Activated naive CD4-positive, alpha-beta T cell treated with anti-CD3 and anti-CD28 coated beads, Interleukin-2, amount 50 U/mL, for 72 hours (primary cell): ENCODE measurements at regions not wholly inside any gene's neighbourhood (a gene's known extent, or its start where the extent isn't known, plus 50 kb on each side); places are given as distances from the start of the nearest gene placed in this dataset.

Experiments used
- ATAC-seq, 2 donors: fragments of 150-1000 bp; cut with Tn5 transposase; 2 replicates each; pipeline ENCODE4 v1.10.0; 2021; ENCODE audit warnings: mild to moderate bottlenecking in 2 of 2, moderate library complexity in 2 of 2
- DNase-seq, 2 donors: peaks; one replicate each; pipeline ENCODE4 v3.0.0; 2021 to 2022; ENCODE audit warnings: low spot score in 2 of 2
- H3K27ac Mint-ChIP-seq, 2 donors: one replicate each; pipeline ENCODE4 v1.8.0; 2022; ENCODE audit warnings: mild to moderate bottlenecking in 2 of 2, mixed read lengths in 2 of 2
- H3K36me3 Mint-ChIP-seq, 2 donors: one replicate each; pipeline ENCODE4 v1.8.0; 2022; ENCODE audit warnings: mixed read lengths in 2 of 2
- H3K9me3 Mint-ChIP-seq, 2 donors: one replicate each; pipeline ENCODE4 v1.8.0; 2022; ENCODE audit warnings: mixed read lengths in 2 of 2

- no peaks in the 10 kb centered on the region for H3K9me3 Mint-ChIP-seq
- H3K36me3 Mint-ChIP-seq: no peaks in the 10 kb centered on the region
- no peak for DNase-seq
- ATAC-seq: no peak
- H3K27ac Mint-ChIP-seq: no peak overlapping the region
Measured at GRCh38 chr20:40782043-40782368, 93.0 kb upstream of the MAFB start.

GRCh38 chr20:40785346-40785745, 96.3 kb upstream of the MAFB start:
- ATAC-seq: no peak
- H3K27ac Mint-ChIP-seq: no peak overlapping the region
- no peak for DNase-seq
- peaks cover 0 to 6% of the 10 kb centered on the region in 2 donors for H3K9me3 Mint-ChIP-seq
- H3K36me3 Mint-ChIP-seq: no peaks in the 10 kb centered on the region

- no peaks in the 10 kb centered on the region for H3K36me3 Mint-ChIP-seq
- no peak overlapping the region for H3K27ac Mint-ChIP-seq
- ATAC-seq: no peak
- peaks cover 0 to 6% of the 10 kb centered on the region in 2 donors for H3K9me3 Mint-ChIP-seq
- DNase-seq: no peak
Measured at GRCh38 chr20:40786336-40786735, 97.3 kb upstream of the MAFB start.

- DNase-seq (no peak), ATAC-seq (no peak)
- H3K27ac Mint-ChIP-seq: no peak overlapping the region
- peaks cover 0 to 6% of the 10 kb centered on the region in 2 donors for H3K9me3 Mint-ChIP-seq
- H3K36me3 Mint-ChIP-seq: no peaks in the 10 kb centered on the region
Measured at GRCh38 chr20:40787941-40788340, 98.9 kb upstream of the MAFB start.

GRCh38 chr20:40797425-40797824, 108.4 kb upstream of the MAFB start:
- H3K36me3 Mint-ChIP-seq: no peaks in the 10 kb centered on the region
- H3K9me3 Mint-ChIP-seq: no peaks in the 10 kb centered on the region
- DNase-seq (no peak), ATAC-seq (no peak)
- H3K27ac Mint-ChIP-seq: no peak overlapping the region

GRCh38 chr20:40798066-40798465, 109.0 kb upstream of the MAFB start:
- no peak for DNase-seq
- ATAC-seq: no peak
- no peaks in the 10 kb centered on the region for H3K36me3 Mint-ChIP-seq
- no peak overlapping the region for H3K27ac Mint-ChIP-seq
- H3K9me3 Mint-ChIP-seq: no peaks in the 10 kb centered on the region

DNA sequence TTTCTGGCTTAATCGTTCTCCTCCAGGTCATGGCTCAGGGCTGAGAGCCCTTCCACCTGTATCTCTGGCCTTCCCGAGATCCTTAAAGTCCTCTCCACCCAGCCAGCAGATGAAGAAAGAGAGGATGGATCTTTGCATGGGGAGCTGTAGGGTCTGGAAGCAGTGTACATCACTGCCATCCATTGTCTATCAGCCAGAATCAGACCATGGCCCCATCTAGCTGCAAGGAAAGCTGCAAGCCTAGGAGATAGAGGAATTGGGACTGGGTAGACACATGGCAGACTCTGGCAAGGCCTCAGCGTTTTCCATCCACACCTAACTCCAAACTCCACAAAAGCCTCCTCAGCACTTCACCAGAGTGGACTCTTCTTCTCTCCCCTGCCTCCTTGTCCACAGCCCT, 113.8 kb upstream of the MAFB start:
- H3K9me3 Mint-ChIP-seq: no peaks in the 10 kb centered on the region
- no peak for DNase-seq
- ATAC-seq: no peak
- H3K27ac Mint-ChIP-seq: no peak overlapping the region
- H3K36me3 Mint-ChIP-seq: no peaks in the 10 kb centered on the region

GRCh38 chr20:40803381-40803780, 114.3 kb upstream of the MAFB start:
- Mint-ChIP-seq H3K9me3 (no peaks in the 10 kb centered on the region), H3K27ac (no peak overlapping the region), H3K36me3 (no peaks in the 10 kb centered on the region)
- DNase-seq (no peak), ATAC-seq (no peak)

GRCh38 chr20:40805592-40805991, 116.6 kb upstream of the MAFB start:
- no peaks in the 10 kb centered on the region for H3K9me3 Mint-ChIP-seq
- H3K36me3 Mint-ChIP-seq: no peaks in the 10 kb centered on the region
- H3K27ac Mint-ChIP-seq: no peak overlapping the region
- DNase-seq (no peak), ATAC-seq (no peak)

DNA sequence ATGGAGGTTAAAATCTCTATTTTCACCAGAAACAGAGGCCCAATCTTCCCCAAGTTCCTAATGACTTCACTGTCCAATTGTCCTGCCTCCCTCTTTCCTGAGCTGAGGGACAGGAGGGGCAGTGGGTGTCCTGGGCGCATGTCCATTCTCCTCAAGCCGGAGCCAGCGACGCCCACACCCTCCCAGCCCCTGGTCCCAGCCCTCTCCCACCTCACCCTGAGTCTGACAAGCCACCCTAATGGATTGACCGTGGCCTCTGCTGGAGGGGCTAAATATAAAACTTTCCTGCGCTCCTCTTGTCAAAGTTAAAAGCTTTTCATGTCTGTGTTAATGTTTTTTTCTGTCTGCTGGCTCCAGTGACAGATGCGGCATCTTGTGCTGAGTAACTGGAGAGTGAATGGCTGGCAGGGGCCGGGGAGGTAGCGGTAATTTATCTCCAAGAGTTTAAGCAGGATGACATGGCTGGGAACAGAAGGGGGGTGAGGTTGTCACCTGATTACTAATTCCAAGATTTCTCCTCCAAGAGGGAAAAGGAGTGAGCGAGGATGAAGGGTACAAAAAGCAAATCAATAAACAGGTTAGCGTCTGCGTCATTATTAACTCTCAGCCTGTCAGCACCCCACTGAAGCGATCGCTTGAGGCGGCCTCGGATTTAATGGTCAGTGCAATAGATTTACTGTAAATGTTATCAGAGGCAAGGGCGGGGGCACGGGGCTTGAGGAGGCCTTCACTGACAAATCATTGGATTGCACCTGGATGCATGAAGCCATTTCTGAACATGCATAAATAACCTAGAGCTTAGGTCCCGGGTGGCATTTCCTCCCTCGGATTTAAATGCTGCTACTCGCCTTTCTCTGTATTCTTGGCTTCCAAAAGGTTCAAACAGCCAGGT, 118.1 kb upstream of the MAFB start:
- ATAC-seq (no peak), DNase-seq (no peak)
- H3K9me3 Mint-ChIP-seq: no peaks in the 10 kb centered on the region
- H3K36me3 Mint-ChIP-seq: no peaks in the 10 kb centered on the region
- no peak overlapping the region for H3K27ac Mint-ChIP-seq

GRCh38 chr20:40807821-40808170, 118.8 kb upstream of the MAFB start:
- DNase-seq (no peak), ATAC-seq (no peak)
- Mint-ChIP-seq H3K27ac (no peak overlapping the region), H3K9me3 (no peaks in the 10 kb centered on the region), H3K36me3 (no peaks in the 10 kb centered on the region)

- no peak for DNase-seq
- ATAC-seq: no peak
- H3K36me3 Mint-ChIP-seq: no peaks in the 10 kb centered on the region
- no peaks in the 10 kb centered on the region for H3K9me3 Mint-ChIP-seq
- no peak overlapping the region for H3K27ac Mint-ChIP-seq
Measured at GRCh38 chr20:40808936-40809335, 119.9 kb upstream of the MAFB start.

GRCh38 chr20:40809361-40809760, 120.3 kb upstream of the MAFB start:
- ATAC-seq (no peak), DNase-seq (no peak)
- Mint-ChIP-seq H3K9me3 (no peaks in the 10 kb centered on the region), H3K27ac (no peak overlapping the region), H3K36me3 (no peaks in the 10 kb centered on the region)

DNA sequence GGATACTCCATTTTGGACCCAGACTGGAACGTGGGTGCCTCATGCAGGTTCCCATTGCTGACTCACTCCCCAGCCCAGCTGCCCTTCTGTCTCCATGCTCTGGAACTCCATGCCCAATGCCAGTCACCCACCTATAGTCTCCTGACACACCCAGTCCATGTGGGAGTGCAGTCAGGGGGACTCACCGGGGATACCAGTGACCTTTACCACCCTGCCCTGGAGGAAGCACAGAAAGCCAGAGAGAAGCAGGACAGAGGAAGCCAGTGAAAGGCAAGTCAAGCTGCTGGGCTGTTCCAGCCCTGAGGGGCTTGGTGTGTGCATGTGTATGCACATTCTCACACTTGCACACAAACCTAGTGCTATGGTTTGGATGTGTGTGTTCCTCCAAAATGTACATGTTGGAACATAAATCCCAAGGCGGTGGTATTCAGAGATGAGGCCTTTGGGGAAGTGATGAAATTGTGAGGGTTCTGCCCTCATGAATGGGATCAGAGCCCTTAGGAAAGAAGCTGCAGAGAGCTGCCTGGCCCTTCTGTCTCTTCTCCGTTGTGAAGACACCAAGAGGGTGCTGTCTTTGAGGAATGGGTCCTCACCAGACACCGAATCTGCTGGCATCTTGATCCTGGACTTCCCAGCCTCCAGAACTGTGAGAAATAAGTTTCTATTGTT, 121.4 kb upstream of the MAFB start:
- H3K9me3 Mint-ChIP-seq: no peaks in the 10 kb centered on the region
- ATAC-seq (no peak), DNase-seq (no peak)
- no peaks in the 10 kb centered on the region for H3K36me3 Mint-ChIP-seq
- H3K27ac Mint-ChIP-seq: no peak overlapping the region

- Mint-ChIP-seq H3K9me3 (no peaks in the 10 kb centered on the region), H3K27ac (no peak overlapping the region), H3K36me3 (no peaks in the 10 kb centered on the region)
- no peak for DNase-seq
- no peak for ATAC-seq
Measured at GRCh38 chr20:40811004-40811403, 122.0 kb upstream of the MAFB start.

- no peak for DNase-seq
- no peaks in the 10 kb centered on the region for H3K36me3 Mint-ChIP-seq
- H3K9me3 Mint-ChIP-seq: no peaks in the 10 kb centered on the region
- no peak overlapping the region for H3K27ac Mint-ChIP-seq
- no peak for ATAC-seq
Measured at GRCh38 chr20:40811660-40812414, 122.8 kb upstream of the MAFB start.

- Mint-ChIP-seq H3K27ac (no peak overlapping the region), H3K9me3 (no peaks in the 10 kb centered on the region), H3K36me3 (no peaks in the 10 kb centered on the region)
- no peak for ATAC-seq
- DNase-seq: no peak
Measured at GRCh38 chr20:40812415-40812925, 123.4 kb upstream of the MAFB start.
